Body of pancreas (tissue), 4 donors: ENCODE measurements at regions not wholly inside any gene's neighbourhood (a gene's known extent, or its start where the extent isn't known, plus 50 kb on each side); places are given as distances from the start of the nearest gene placed in this dataset.

Source experiments
- CTCF ChIP-seq, 7 experiments: fragments of 450-650 bp in 4 of 7; fragments of 200-600 bp in 3 of 7; sonication (generic) in 3 of 7; IDR thresholded peaks; one replicate each; pipeline ENCODE4 v1.5.1; 2016 to 2019; ENCODE audit warnings: antibody characterized with exemption in 7 of 7
- POLR2A ChIP-seq, 3 donors: fragments of 450-650 bp; IDR thresholded peaks; one replicate each; pipeline ENCODE4 v1.6.1; 2016; ENCODE audit warnings: antibody characterized with exemption in 3 of 3, mild to moderate bottlenecking in 2 of 3

- TF ChIP-seq CTCF (IDR thresholded peaks at IDR 0.05): no peak
- no peak for TF ChIP-seq POLR2A (IDR thresholded peaks at IDR 0.05)
Observed at GRCh38 chrX:68930542-68931317, 101.9 kb downstream of the EFNB1 start.
